GM21576 (cell line): ENCODE measurements at regions not wholly inside any gene's neighbourhood (a gene's known extent, or its start where the extent isn't known, plus 50 kb on each side); places are given as distances from the start of the nearest gene placed in this dataset.

Source experiments
- ATAC-seq: cut with Tn5 transposase; IDR thresholded peaks from one replicate; pipeline ENCODE4 v1.9.1; 2021; ENCODE audit warnings: mild to moderate bottlenecking, moderate library complexity; ENCODE audit not compliant: unreplicated experiment

DNA sequence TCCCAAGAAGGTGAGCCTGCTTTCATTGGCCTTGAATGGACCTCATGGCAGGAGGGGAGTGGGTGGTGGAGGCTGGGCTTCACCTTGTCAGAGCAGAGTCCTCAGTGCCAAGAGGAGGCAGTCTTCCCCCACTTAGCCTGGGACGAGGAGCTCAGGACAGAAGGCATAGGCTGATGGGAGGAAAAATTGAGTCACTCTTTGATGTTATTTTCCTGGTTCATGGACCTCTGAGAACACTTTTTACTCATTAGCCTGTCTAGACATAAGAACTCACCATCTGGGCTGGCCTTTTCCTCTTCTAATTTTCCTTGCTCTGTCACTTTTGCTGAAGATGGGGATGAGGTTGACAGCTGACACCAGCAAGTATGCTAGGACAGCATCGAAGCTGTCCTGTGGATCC lies 225.7 kb upstream of the TNP1 start:
- no peak for ATAC-seq

DNA sequence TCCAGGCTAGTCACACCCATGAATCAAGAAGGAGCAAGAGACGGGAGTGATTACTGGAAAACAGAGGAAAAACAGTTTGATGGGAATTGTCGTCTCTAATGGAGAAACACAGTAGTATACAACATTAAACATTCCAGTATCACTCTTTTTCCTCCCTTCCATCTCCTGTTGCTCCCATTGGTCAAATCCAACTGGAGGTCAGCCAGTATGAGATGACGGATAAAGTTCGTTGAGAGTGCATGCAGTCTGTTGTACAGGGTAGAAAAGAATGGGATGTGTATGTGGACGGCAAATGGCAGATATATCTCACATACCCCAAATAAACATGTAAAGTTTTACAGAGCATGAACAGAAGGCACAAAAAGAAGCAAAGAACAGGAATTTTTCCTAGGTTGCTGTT lies 221.9 kb upstream of the TNP1 start:
- ATAC-seq, result no peak

DNA sequence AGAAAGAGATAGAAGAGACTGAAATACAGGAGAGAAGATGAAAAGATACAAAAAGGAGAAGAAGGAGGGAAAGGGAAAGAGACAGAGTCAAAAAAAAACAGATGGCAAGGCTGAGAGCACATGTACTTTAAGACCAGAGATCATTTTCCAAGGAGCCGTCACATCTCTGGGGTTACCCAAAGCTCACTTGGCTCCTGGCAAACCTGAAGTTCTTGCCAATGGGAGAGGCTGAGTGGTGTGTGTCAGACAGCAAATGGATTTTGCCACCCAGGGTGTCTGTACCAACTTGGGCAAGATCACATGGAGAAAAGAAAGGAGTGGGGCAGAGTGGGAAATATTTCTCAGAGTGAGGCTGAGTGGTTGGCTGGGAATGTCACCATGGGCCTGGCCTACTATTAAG lies 219.3 kb upstream of the TNP1 start:
- no peak for ATAC-seq

DNA sequence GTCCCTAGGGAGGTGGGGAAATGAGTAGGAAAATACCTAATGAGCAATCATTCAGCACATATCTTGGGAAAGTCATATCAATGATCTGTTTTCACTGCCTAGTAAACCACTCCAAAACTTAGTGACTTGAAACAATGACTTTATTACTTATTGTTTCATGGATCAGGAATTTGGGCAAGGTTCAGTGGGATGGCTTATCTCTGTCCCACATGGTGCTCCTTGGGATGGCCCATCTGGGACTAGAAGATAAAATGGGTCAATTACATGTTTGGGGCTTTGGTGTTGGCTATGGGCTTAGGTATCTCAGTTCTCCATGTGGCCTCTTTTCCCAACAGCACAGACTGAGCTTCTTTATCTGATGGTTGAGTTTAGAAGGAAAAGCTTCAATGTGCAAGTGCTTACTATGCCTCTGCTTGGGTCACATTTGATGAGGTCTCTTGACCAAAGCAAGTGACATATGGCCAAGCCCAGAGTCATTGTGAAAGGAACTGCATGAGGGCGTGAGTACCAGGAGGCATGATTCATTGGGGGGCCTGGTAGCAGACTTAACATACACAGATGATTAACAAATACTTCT lies 218.1 kb upstream of the TNP1 start:
- no peak for ATAC-seq

DNA sequence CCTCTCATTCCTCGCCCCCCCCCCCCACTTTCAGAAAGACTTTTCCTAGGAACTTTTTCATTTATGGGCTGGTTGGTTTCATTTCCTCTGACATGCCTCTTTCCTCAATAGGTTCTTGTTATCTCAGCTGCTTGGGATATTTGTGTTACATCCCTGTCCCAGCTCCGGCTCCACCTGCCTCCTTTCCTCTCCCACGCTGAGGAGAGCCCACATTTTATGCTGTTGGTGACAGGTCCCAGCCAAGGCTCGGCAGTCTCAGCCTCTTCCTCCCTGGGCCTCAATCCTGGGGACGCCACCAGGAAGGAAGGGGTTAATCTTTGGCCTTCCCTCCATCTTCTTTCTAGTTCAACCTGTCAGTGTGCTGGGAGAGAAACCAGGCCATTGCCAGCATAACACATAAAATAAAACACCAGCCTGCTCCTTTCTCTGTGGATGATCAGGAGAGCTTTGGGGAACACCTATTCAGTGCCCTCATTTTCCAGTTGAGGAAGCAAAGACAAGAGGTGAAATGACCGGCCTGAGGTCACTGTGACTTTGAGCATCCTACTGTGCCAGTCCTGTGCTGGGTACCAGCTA lies 216.9 kb upstream of the TNP1 start:
- ATAC-seq, result no peak

DNA sequence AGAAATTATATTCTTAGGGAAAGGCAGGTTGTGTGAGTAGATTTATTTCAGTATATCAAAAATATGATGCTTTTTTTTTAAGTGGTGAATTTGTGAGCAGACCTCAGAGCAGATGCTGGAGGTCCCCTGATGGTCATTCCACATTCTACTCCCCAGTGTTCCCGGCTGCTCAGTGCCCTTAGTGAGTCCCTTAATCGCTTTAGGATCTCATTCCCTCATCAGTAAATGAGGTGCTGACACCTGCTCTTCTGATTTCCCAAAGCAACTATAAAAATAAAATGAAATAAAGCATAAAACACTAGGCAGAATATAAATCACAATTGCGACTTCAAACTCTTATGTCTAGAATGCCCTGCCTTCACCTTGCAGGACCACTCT lies 216.2 kb upstream of the TNP1 start:
- ATAC-seq, result no peak

DNA sequence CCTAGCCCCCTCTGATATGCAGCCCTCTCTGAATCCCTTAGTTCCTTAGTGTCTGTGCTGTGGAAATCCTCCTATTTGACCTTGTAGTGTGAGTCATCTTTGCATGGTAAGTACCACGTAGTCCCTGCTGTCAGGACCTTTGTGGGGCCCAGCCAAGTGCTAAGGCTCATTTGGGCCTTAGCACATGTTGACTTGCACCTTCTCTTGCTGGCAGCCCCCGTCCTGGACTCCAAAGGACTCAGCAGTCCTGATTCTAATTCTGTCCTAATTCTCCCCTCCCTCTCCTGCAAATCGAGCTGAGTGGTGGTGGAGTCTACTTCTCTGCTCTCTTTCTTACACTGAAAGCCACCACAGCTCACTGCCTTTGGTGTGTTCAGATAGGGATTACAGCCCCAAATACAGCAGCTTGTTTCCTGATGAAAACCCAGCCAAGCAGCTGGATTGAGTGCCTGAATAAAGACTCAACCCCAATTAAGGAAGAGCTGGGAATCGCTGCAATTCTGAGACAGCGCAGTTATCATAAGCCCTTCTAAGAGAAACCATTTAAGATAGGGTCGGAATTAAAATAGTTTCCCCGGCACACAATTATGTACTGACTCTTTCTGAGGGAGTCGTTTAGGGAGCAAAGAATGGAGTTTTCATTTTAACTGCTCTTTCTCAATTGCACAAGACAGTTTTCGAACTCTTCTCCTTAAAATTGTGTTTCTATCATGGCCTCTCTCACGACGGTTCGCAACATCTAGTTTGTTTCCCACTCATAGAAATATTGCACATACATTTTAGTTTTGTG lies 215.6 kb upstream of the TNP1 start:
- no peak for ATAC-seq

DNA sequence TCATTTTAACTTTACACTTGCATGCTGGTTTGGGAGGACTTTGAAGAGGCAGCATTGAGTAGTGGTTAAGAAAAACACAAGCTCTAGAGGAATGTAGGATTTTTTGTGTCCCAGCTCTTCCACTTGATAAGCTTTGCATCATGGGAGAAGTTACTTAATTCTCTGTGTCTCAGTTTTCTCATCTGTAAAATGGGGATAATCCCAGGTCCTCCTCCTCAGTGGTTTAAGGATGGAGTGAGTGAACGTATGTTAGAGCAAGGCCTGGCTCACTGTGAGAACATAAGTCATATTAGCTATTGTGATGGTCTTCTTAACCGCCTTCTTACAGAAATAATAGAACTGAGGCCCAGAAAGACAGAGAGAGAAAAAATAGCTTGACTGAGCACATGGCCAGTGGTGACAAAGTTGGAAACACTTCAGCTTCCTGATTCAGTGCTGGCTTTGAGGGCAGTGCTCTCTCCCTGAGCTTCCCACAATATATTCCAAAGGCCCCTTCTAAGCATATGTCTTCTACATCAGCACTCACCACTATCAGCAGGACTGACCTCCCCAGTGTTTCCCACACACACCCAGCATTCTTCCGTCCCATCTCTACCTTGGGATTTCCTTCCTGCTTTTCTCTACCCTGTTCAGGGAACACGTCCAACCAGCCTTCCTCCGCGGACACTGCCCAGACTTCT lies 214.9 kb upstream of the TNP1 start:
- ATAC-seq, result no peak

DNA sequence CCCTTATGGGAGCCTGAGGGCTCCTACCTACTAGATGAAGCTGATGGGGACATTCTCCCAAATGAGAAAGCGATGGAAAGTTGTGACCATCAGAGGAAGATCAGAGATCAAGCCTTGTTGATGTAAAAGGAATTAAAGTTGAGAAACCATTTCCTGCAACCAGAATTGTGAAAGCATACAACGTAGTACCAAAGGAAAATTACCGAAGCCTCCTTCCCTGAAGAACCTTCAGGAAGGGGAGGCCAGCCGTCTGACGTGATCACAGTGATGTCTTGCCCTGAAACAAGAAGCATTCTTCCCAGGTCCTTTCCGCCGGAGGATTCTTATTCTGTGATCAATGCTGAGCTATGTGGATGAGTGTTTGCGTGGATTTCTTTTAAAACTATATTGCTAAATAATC lies 211.6 kb upstream of the TNP1 start:
- no peak for ATAC-seq

DNA sequence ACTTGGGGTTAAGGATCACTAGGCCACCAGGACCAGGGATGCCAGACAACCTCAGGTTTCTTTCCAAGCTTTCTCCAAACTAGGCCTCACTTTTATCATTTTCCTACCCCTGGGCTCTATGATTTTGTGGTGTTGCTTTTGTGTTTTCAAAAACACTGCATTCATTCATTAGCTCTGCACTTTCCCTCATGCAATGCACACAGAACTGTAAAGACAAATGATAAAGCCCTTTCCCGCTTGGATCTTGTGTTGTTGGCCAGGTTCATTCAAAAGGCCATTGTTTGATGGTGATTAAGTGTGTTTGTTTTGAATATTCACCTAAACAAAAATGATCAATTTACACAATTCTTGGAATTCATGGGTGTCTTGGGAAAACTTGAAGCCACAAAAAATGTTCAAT lies 210.7 kb upstream of the TNP1 start:
- ATAC-seq, result no peak

DNA sequence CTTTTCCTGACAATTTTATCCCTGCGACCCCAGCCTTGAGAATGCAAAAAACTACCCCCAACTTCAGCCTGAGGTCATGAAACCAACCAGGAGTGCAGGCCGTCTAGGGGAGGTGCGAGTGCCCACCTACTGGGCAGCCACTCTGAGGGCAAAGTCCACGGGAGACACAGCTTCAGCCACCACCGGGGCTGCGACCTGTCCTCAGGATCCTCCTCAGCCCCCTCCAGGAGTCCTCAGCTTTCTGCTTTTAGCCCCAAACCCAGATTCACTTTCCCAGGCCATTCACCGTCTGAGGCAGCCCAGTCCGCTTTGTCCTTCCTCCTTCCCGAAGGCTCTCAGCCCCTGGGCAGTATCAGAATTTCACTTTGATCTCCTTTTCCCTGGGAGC lies 210.2 kb upstream of the TNP1 start:
- no peak for ATAC-seq

DNA sequence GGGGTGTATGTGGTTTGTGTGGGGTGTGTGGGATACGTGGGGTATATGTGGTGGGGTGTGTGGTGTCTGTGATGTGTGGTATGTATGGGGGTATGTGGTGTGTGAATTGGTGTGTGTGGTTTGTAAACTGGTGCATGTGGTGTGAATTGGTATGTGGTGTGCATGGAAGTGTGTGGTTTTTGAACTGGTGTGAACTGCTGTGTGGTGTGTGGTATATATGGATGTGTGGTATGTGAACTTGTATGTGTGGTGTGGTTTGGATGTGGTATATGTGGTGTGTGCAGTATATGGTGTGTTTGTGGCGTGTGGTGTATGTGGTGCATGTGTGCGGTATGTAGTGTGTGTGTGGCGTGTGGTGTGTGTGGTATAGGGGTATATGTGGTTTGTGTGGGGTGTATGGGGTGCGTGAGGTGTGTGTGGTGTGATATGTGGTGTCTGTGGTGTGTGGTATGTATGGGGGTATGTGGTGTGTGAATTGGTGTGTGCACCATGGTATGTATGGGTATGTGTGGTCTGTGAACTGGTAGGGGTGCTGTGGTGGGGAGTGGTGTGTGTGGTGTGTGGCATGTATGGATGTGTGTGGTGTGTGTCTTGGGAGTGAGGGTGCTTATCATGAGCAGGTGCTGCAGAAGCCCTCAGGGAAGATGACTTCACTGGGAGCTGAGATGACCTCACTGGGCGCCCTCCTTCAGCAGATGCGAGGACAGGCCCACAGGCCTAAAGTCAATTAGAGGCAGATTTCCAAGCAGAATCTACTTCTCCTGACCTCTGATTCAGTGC lies 209.6 kb upstream of the TNP1 start:
- no peak for ATAC-seq

DNA sequence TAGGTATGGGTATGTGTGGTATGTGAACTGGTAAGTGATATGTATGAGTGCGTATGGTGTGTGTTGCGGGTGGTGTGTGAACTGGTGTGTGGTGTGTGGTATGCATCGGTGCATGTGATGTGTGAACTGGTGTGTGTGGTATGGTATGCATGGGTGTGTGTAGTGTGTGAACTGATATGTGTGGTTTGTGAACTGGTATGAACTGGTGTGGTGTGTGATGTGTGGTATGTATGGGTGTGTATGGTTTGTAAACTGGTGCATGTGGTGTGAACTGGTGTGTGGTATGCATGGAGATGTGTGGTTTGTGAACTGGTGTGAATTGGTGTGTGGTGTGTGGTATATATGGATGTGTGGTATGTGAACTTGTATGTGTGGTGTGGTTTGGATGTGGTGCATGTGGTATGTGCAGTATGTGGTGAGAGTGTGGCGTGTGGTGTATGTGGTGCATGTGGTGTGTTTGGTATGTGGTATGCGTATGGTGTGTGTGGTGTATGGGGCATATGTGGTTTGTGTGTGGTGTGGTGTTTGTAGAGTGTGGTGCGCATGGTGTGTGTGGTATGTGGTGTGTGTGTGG lies 208.9 kb upstream of the TNP1 start:
- ATAC-seq, result no peak

DNA sequence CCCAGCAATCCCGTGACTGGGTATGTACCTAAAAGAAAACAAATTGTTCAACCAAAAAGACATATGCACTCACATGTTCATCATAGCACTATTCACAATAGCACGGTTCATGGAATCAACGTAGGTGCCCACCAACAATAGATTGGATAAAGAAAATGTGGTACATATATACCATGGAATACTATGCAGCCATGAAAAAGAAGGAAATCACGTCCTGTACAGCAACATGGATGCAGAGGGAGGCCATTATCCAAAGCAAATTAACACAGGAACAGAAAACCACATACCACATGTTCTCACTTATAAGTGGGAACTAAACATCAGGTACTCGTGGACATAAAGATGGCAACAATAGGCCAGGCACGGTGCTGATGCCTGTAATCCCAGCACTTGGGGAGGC lies 207.9 kb upstream of the TNP1 start:
- ATAC-seq, result no peak

DNA sequence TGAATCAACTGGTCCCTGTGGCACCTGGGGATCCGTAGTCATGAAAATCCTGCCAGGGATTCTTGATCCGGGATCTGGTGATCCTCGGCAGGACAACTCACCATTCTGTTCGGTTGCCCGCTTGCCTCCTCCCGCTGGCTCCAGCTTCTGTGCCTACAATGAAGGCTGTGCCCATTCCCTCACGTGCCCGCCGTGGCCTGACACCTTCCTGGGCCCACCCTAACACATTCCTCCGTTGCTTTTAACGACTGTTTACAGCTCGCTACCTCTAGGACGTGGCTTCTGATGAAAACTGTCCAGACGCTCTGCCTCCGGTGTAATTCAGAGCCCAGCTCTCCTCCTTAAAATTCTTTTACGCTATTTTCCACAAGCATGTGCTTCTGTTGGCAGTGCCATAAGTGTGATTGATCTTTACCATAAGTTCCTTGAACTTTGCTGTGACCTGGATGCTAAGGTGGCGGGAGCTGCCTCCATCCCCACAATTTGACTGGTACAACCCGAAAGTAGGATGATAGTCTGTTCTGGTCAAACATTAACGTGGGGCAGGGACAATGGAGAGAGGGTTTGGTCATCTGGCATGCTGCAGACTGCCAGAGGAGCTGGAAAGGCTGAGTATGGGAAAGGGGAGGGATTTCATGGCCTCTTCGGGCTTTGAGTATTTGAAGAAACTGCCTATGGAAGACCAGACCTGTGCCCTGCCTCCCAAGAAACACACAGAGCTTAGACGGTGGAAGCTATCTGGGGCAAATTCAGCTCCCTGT lies 206.8 kb upstream of the TNP1 start:
- no peak for ATAC-seq

DNA sequence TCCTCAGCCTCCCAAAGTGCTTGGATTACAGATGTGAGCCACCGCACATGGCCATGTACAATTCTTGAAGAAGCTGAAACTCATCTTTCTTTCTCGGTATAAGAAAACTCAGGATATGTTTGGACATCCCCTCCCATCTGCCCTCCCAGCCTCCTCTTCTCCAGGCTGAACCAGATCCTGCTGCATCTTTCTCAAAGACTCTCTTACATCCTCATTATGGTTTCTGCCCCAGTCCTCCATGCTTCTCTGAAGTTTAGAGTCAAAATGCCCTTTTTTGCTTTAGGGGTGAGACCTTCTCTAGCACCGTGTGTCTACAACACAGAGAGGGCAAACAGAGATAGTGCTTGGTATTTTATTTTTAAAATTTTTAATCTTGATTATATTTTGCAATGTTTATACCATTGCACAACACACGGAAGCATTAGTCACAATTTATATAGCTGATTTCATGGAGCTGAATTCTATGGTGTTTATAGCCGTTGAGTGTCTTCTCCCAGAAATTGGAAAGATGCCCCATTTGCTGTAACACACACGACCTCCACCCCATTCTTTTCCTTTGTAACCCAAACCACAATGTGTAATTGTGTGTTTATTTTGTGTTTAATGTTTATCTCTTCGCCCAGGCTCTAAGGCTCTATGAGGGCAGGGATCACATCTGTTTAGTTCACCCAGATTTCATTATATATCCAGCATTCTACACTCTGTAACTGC lies 206.0 kb upstream of the TNP1 start:
- no peak for ATAC-seq

DNA sequence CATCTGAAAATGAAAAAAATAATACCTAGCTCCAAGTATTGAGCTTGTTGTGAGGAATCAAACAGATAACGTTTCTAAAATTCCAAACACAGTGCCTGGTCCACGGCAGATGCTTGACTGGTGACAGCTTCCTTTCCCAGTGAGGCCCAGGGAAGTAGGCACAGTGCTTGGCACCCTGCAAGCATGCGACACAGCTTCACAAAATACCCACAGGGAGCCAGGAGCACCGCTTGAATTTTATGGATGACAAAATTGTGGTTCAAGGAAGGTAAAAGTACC lies 205.1 kb upstream of the TNP1 start:
- ATAC-seq, result no peak

DNA sequence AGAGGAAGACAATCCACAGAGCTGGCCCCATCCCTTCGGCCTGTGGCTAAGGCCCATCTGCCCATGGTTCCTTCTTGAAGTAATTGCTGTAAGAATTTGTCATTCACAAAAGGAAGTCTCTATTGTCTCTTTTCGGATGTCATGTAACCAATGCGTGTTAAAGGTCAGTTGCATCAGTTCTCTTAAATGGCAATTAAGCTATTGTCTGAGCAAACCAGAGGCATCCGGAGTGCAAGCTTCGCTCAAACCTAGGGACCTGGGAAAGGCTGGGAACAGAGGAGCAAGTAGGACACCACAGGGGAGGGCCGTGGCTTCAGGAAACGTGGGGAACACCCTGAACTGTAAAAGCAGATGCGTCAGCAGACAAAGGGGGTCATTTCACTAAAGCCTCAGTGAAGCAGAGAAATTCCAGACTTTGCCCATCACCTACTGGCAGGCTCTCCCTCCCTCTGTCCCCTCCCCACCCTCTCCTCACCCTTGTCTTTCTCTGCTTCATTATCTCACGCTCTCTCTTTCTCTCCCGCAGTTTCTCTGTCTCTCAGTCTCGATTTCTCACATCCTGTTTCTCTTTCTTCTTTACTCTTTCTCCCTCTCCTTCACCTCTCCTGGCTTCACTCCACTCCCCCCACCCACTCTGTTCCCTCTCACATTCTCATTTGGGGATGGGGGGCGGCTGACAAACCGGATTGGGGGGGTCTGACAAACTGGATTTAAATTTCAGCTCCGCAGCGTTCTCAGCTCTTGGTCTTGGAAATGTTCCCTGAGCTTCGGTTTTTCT lies 204.6 kb upstream of the TNP1 start:
- ATAC-seq, result no peak

DNA sequence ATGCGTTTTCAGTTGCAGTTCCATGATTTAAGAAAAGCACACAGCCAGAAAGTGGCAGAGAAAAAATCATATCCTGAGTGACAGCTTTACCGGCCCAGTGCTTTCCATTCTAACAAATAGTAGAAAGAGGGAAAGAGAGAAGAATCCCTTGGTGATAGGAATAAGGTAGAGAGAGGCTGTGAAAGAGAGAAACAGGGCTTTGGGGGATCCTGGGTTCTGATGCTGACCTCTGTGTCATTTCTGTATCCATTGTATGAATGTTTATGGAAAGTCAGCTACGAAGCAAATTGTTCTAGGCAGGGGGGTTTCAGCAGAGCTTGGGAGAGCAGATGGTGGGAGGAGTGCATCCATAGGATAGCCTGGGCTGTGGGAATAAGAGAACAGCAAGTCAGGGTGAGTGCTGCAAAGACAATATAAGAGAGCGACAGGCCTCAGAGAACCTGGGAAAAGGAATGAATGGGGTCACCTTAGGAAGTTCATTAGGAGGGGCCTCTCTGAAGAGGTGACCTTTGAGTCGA lies 203.4 kb upstream of the TNP1 start:
- ATAC-seq, result no peak
